Posterior cingulate gyrus (tissue), 11 donors: ENCODE measurements at regions not wholly inside any gene's neighbourhood (a gene's known extent, or its start where the extent isn't known, plus 50 kb on each side); places are given as distances from the start of the nearest gene placed in this dataset.
"Not testable (repeated sequence)": the region's sequence is repeated elsewhere in the genome, so short reads cannot be mapped to it uniquely, and the experiment has no call there.

Experiments used
- DNase-seq, 10 donors: peaks; one replicate each; pipeline versions ENCODE4 v3.0.0 to v3.0.0-alpha.2; 2020 to 2021; ENCODE audit warnings: mixed read lengths in 3 of 10
- intact Hi-C: fragments of 100-400 bp; cut with DNase I; formaldehyde crosslinking; loops from one replicate; pipeline ENCODE4 v1.15.1; 2023

- intact Hi-C loops = loop anchor here (10.0 kb wide), 2 partner anchors 445 to 525 kb away; no protein-coding TSS in a partner anchor
- no peak for DNase-seq
These were observed 146.0 kb upstream of the KLF12 start for GRCh38 chr13:74280093-74280794.

- no peak for DNase-seq
- intact Hi-C loops = no loop called here
These were observed 144.7 kb upstream of the KLF12 start for GRCh38 chr13:74278901-74279300.

GRCh38 chr13:74274916-74275315 lies 140.7 kb upstream of the KLF12 start:
- no peak for DNase-seq

GRCh38 chr13:74273581-74273980 lies 139.4 kb upstream of the KLF12 start:
- DNase-seq = no peak
- intact Hi-C loops = no loop called here

More at GRCh38 chr13:74274916-74275315, 140.7 kb upstream of the KLF12 start:
- intact Hi-C loops = no loop called here

- intact Hi-C loops = no loop called here
- no peak for DNase-seq
These were observed 138.6 kb upstream of the KLF12 start for GRCh38 chr13:74272826-74273225.

- intact Hi-C loops = no loop called here
- no peak for DNase-seq
These were observed 135.8 kb upstream of the KLF12 start for GRCh38 chr13:74270018-74270417.

GRCh38 chr13:74266861-74267260 lies 132.7 kb upstream of the KLF12 start:
- intact Hi-C loops = no loop called here
- no peak for DNase-seq

- no peak for DNase-seq
- intact Hi-C loops = no loop called here
These were observed 132.1 kb upstream of the KLF12 start for GRCh38 chr13:74266309-74266708.

GRCh38 chr13:74264333-74264732 lies 130.1 kb upstream of the KLF12 start:
- no peak for DNase-seq
- intact Hi-C loops = no loop called here

GRCh38 chr13:74260420-74260819 lies 126.2 kb upstream of the KLF12 start:
- intact Hi-C loops = not testable (repeated sequence)

GRCh38 chr13:74259641-74260040 lies 125.4 kb upstream of the KLF12 start:
- intact Hi-C loops = no loop called here
- DNase-seq = no peak

More at GRCh38 chr13:74260420-74260819, 126.2 kb upstream of the KLF12 start:
- DNase-seq = not testable (repeated sequence)

- intact Hi-C loops = no loop called here
- peak in 1 of 10 donors; percentile 50 for DNase-seq
These were observed 124.8 kb upstream of the KLF12 start for GRCh38 chr13:74258961-74259360.

GRCh38 chr13:74256969-74257368 lies 122.8 kb upstream of the KLF12 start:
- no peak for DNase-seq
- intact Hi-C loops = no loop called here

GRCh38 chr13:74253161-74253560 lies 119.0 kb upstream of the KLF12 start:
- DNase-seq = no peak
- intact Hi-C loops = no loop called here

- intact Hi-C loops = no loop called here
- peak in 1 of 10 donors; percentile 12 for DNase-seq
These were observed 117.7 kb upstream of the KLF12 start for GRCh38 chr13:74251778-74252519.

- no peak for DNase-seq
- intact Hi-C loops = no loop called here
These were observed 116.6 kb upstream of the KLF12 start for GRCh38 chr13:74250738-74251190.

- intact Hi-C loops = no loop called here
- DNase-seq = no peak
These were observed 114.3 kb upstream of the KLF12 start for GRCh38 chr13:74248477-74248876.

- peak in 1 of 10 donors; percentile 9 for DNase-seq
- intact Hi-C loops = no loop called here
These were observed 112.3 kb upstream of the KLF12 start for GRCh38 chr13:74246487-74246886.

GRCh38 chr13:74243637-74244526 lies 109.7 kb upstream of the KLF12 start:
- DNase-seq = no peak
- intact Hi-C loops = no loop called here

- intact Hi-C loops = not testable (repeated sequence)
- DNase-seq = peak in 1 of 10 donors; percentile 65
These were observed 107.1 kb upstream of the KLF12 start for GRCh38 chr13:74241343-74241742.

GRCh38 chr13:74230984-74231501 lies 96.8 kb upstream of the KLF12 start:
- intact Hi-C loops = no loop called here
- no peak for DNase-seq
